GM19397 (cell line): ENCODE measurements at regions not wholly inside any gene's neighbourhood (a gene's known extent, or its start where the extent isn't known, plus 50 kb on each side); places are given as distances from the start of the nearest gene placed in this dataset.
A peak's percentile ranks its signal among the peaks of the same experiment; 100 is the strongest.
"Not testable (repeated sequence)": the region's sequence is repeated elsewhere in the genome, so short reads cannot be mapped to it uniquely, and the experiment has no call there.

ENCODE experiments used
- ATAC-seq: cut with Tn5 transposase; IDR thresholded peaks from one replicate; pipeline ENCODE4 v1.9.1; 2021; ENCODE audit warnings: mild to moderate bottlenecking, moderate library complexity; ENCODE audit not compliant: unreplicated experiment

- peak; percentile 62 for ATAC-seq
Measured at GRCh38 chr9:31302620-31303418, 1081.6 kb upstream of the ACO1 start.

- no peak for ATAC-seq
Measured at GRCh38 chr9:31304576-31304975, 1079.9 kb upstream of the ACO1 start.

GRCh38 chr9:31314241-31314640, 1070.2 kb upstream of the ACO1 start:
- ATAC-seq, result no peak

- no peak for ATAC-seq
Measured at GRCh38 chr9:31320494-31320893, 1063.9 kb upstream of the ACO1 start.

GRCh38 chr9:31321256-31321655, 1063.2 kb upstream of the ACO1 start:
- ATAC-seq, result no peak

- ATAC-seq, result no peak
Measured at GRCh38 chr9:31321686-31322085, 1062.8 kb upstream of the ACO1 start.

GRCh38 chr9:31323726-31324444, 1060.6 kb upstream of the ACO1 start:
- ATAC-seq, result peak; percentile 65

- ATAC-seq, result no peak
Measured at GRCh38 chr9:31325778-31326177, 1058.7 kb upstream of the ACO1 start.

- not testable (repeated sequence) for ATAC-seq
Measured at GRCh38 chr9:31326883-31327282, 1057.6 kb upstream of the ACO1 start.

GRCh38 chr9:31334837-31335528, 1049.5 kb upstream of the ACO1 start:
- no peak for ATAC-seq

GRCh38 chr9:31335529-31336234, 1048.8 kb upstream of the ACO1 start:
- ATAC-seq, result no peak

GRCh38 chr9:31336386-31336785, 1048.1 kb upstream of the ACO1 start:
- no peak for ATAC-seq

GRCh38 chr9:31336841-31337240, 1047.6 kb upstream of the ACO1 start:
- no peak for ATAC-seq

GRCh38 chr9:31347082-31347617, 1037.3 kb upstream of the ACO1 start:
- ATAC-seq, result peak; percentile 99

GRCh38 chr9:31355159-31355882, 1029.1 kb upstream of the ACO1 start:
- no peak for ATAC-seq

- ATAC-seq, result no peak
Measured at GRCh38 chr9:31355965-31356364, 1028.5 kb upstream of the ACO1 start.

- no peak for ATAC-seq
Measured at GRCh38 chr9:31359071-31359470, 1025.4 kb upstream of the ACO1 start.

- ATAC-seq, result no peak
Measured at GRCh38 chr9:31364171-31364570, 1020.3 kb upstream of the ACO1 start.

- no peak for ATAC-seq
Measured at GRCh38 chr9:31372799-31373587, 1011.5 kb upstream of the ACO1 start.
